Suprapubic skin (tissue), 4 donors: ENCODE measurements at regions not wholly inside any gene's neighbourhood (a gene's known extent, or its start where the extent isn't known, plus 50 kb on each side); places are given as distances from the start of the nearest gene placed in this dataset.

Source experiments
- DNase-seq, 2 donors: peaks; one replicate each; pipeline ENCODE4 v3.0.0-alpha.2; 2019; ENCODE audit warnings: low spot score in 2 of 2
- H3K27ac ChIP-seq: fragments of 200-600 bp; sonication (generic); one replicate; pipeline ENCODE4 v1.5.1; 2019
- H3K27me3 ChIP-seq: fragments of 200-600 bp; sonication (generic); one replicate; pipeline ENCODE4 v1.5.1; 2019
- H3K36me3 ChIP-seq: fragments of 200-600 bp; sonication (generic); one replicate; pipeline ENCODE4 v1.5.1; 2019
- H3K4me1 ChIP-seq: fragments of 200-600 bp; sonication (generic); one replicate; pipeline ENCODE4 v1.5.1; 2019
- H3K4me3 ChIP-seq: fragments of 200-600 bp; sonication (generic); one replicate; pipeline ENCODE4 v1.5.1; 2019; ENCODE audit warnings: mild to moderate bottlenecking
- H3K9me3 ChIP-seq: fragments of 200-600 bp; sonication (generic); one replicate; pipeline ENCODE4 v1.5.1; 2019
- EP300 ChIP-seq: sonication (generic); formaldehyde crosslinking; IDR thresholded peaks from one replicate; pipeline ENCODE4 v1.6.1; 2017; ENCODE audit warnings: antibody characterized with exemption
- POLR2A ChIP-seq, 2 donors: fragments of 450-650 bp; IDR thresholded peaks; one replicate each; pipeline ENCODE4 v1.6.1; 2017; ENCODE audit warnings: antibody characterized with exemption in 2 of 2, mild to moderate bottlenecking in 2 of 2, moderate library complexity in 2 of 2
- POLR2AphosphoS5 ChIP-seq, 3 donors: sonication (generic); formaldehyde crosslinking; IDR thresholded peaks; one replicate each; pipeline ENCODE4 v1.6.1; 2017; ENCODE audit warnings: antibody characterized with exemption in 3 of 3
- WGBS: methylation state at CpG from one replicate; pipeline ENCODE4 v1.1.5; 2018; 5-methylcytosine and 5-hydroxymethylcytosine counted together
- TF ChIP-seq, protein P1 (sequence below), 2 donors: fragments of 200-600 bp in 1 of 2; fragments of 450-650 bp in 1 of 2; sonication (generic) in 1 of 2; IDR thresholded peaks; one replicate each; pipeline ENCODE4 v1.5.1; 2016 to 2019; ENCODE audit warnings: antibody characterized with exemption in 2 of 2, mild to moderate bottlenecking in 1 of 2, moderate library complexity in 1 of 2

GRCh38 chr1:81221564-81221963, 579.2 kb upstream of the ADGRL2 start:
- Histone ChIP-seq H3K27ac (no peak overlapping the region), H3K27me3 (no peaks in the 10 kb centered on the region), H3K36me3 (no peaks in the 10 kb centered on the region), H3K9me3 (no peaks in the 10 kb centered on the region), H3K4me3 (no peak overlapping the region), H3K4me1 (no peaks in the 10 kb centered on the region)
- WGBS: 76% methylated on average over 4 of the region's 4 CpGs
- TF ChIP-seq EP300 (no peak), POLR2AphosphoS5 (IDR thresholded peaks at IDR 0.05) (no peak), POLR2A (IDR thresholded peaks at IDR 0.05) (no peak)
- TF ChIP-seq, protein P1, sequence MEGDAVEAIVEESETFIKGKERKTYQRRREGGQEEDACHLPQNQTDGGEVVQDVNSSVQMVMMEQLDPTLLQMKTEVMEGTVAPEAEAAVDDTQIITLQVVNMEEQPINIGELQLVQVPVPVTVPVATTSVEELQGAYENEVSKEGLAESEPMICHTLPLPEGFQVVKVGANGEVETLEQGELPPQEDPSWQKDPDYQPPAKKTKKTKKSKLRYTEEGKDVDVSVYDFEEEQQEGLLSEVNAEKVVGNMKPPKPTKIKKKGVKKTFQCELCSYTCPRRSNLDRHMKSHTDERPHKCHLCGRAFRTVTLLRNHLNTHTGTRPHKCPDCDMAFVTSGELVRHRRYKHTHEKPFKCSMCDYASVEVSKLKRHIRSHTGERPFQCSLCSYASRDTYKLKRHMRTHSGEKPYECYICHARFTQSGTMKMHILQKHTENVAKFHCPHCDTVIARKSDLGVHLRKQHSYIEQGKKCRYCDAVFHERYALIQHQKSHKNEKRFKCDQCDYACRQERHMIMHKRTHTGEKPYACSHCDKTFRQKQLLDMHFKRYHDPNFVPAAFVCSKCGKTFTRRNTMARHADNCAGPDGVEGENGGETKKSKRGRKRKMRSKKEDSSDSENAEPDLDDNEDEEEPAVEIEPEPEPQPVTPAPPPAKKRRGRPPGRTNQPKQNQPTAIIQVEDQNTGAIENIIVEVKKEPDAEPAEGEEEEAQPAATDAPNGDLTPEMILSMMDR (IDR thresholded peaks at IDR 0.05): no peak
- no peak for DNase-seq

- TF ChIP-seq POLR2AphosphoS5 (IDR thresholded peaks at IDR 0.05): no peak
- TF ChIP-seq, protein P1 (IDR thresholded peaks at IDR 0.05): no peak
- TF ChIP-seq POLR2A (IDR thresholded peaks at IDR 0.05): no peak
- TF ChIP-seq EP300: no peak
- Histone ChIP-seq H3K4me3 (no peak overlapping the region), H3K4me1 (no peaks in the 10 kb centered on the region), H3K9me3 (no peaks in the 10 kb centered on the region), H3K27ac (no peak overlapping the region), H3K27me3 (no peaks in the 10 kb centered on the region), H3K36me3 (no peaks in the 10 kb centered on the region)
- no peak for DNase-seq
- WGBS: 87% methylated on average over 5 of the region's 11 CpGs
Observed at GRCh38 chr1:81220614-81221071, 580.1 kb upstream of the ADGRL2 start.

DNA sequence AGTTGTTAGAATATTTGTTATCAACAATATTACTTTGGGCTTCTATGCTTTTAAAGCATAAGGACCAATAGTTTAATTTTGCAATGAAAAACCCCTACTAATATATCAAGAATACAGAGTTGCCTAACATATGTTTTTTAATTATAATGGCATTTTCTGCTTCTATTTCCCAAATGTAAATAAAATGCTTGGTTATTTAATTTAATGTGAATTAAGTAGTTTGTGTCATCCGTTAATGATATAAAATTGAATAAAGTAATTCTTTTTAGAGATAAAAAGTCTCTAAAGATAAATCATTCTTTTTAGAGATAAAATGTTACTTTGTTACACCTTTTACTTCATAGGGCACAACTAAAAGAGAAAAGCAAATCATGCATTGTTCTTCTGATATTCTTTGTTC, 583.7 kb upstream of the ADGRL2 start:
- no peak for DNase-seq
- TF ChIP-seq, protein P1 (IDR thresholded peaks at IDR 0.05): no peak
- no peak for TF ChIP-seq POLR2A (IDR thresholded peaks at IDR 0.05)
- TF ChIP-seq POLR2AphosphoS5 (IDR thresholded peaks at IDR 0.05): no peak
- no peak for TF ChIP-seq EP300
- Histone ChIP-seq H3K27me3 (no peaks in the 10 kb centered on the region), H3K9me3 (no peaks in the 10 kb centered on the region), H3K27ac (no peak overlapping the region), H3K4me3 (no peak overlapping the region), H3K4me1 (no peaks in the 10 kb centered on the region), H3K36me3 (no peaks in the 10 kb centered on the region)
- WGBS: 84% methylated on average over 1 of the region's 1 CpG

GRCh38 chr1:81213279-81213678, 587.5 kb upstream of the ADGRL2 start:
- no peaks in the 10 kb centered on the region for H3K27me3 ChIP-seq
- no peaks in the 10 kb centered on the region for H3K9me3 ChIP-seq
- no peak overlapping the region for H3K4me3 ChIP-seq
- H3K27ac ChIP-seq: no peak overlapping the region
- no peaks in the 10 kb centered on the region for H3K36me3 ChIP-seq
- no peaks in the 10 kb centered on the region for H3K4me1 ChIP-seq
- WGBS: 64% methylated on average over 7 of the region's 7 CpGs
- DNase-seq: no peak
- TF ChIP-seq POLR2AphosphoS5 (IDR thresholded peaks at IDR 0.05): no peak
- TF ChIP-seq, protein P1 (IDR thresholded peaks at IDR 0.05): no peak
- TF ChIP-seq POLR2A (IDR thresholded peaks at IDR 0.05): no peak
- TF ChIP-seq EP300: no peak

DNA sequence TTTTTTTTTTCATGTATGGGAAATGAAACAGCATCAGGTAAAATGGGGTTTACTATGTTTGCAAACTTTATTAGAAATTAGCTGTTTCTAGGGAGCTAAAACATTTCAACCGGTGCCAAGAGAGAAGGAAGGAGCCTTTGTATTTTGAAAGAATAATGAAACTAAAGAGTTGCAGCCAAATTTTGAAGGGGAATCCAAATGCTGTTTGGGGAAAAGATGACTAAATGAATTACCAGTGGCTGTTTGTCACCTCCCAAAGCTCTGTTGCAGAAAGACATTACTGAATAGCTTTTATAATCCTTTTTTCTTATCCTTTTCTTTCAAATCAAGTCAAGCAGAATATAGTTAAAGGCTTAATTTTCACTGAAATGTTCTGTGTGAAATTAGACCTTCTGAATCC, 591.3 kb upstream of the ADGRL2 start:
- WGBS: 41% methylated on average over 1 of the region's 1 CpG
- no peak overlapping the region for H3K4me3 ChIP-seq
- TF ChIP-seq EP300 (no peak), POLR2AphosphoS5 (IDR thresholded peaks at IDR 0.05) (no peak), POLR2A (IDR thresholded peaks at IDR 0.05) (no peak)
- TF ChIP-seq, protein P1 (IDR thresholded peaks at IDR 0.05): no peak
- no peaks in the 10 kb centered on the region for H3K9me3 ChIP-seq
- no peak overlapping the region for H3K27ac ChIP-seq
- no peaks in the 10 kb centered on the region for H3K27me3 ChIP-seq
- DNase-seq: no peak
- H3K4me1 ChIP-seq: no peaks in the 10 kb centered on the region
- H3K36me3 ChIP-seq: no peaks in the 10 kb centered on the region
